CD1c-positive myeloid dendritic cell (primary cell): ENCODE measurements at regions not wholly inside any gene's neighbourhood (a gene's known extent, or its start where the extent isn't known, plus 50 kb on each side); places are given as distances from the start of the nearest gene placed in this dataset.
"Not testable (repeated sequence)": the region's sequence is repeated elsewhere in the genome, so short reads cannot be mapped to it uniquely, and the experiment has no call there.

Experiments used
- DNase-seq: peaks from one replicate; pipeline ENCODE4 v3.0.0-alpha.2; 2016; ENCODE audit errors: extremely low spot score

DNA sequence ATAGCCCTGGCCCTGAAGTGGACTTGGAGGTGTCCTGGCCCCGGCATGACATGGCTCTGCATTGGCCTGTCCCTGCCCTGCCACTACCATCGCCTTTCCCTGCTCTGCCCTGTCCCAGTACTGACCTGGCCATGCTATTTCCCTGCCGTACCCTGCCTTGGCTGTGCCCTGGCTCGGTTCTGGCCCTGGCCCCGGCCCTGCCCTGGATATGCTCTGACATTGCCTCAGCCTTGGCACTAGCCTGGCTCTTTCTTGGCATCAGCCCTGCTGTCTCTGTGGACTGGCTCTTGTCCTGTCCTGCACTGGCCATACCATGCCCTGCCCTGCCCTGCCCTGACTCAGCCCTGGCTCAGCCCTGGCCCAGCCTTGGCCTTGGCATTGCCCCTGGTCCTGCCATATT is 252.2 kb downstream of the TP53TG3F start:
- DNase-seq, result not testable (repeated sequence)

DNA sequence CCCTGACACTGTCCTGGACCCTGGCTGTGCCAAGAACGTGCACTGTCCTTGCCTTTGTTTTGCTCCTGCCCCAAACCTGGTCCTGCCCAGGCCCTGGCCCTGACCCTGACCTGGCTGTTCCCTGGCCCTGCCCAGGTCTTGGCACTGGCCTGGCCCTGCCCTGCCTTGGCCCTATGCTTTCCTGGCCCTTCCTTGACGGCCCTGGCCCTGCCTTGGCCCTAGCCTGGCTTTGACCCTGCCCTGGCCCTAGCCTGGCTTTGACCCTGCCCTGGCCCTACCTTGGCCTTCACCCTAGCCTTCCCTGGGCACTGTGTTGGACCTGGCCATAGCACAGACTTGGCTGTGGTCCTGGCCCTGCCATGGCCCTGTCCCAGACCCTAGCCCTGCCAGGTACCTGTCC is 252.9 kb downstream of the TP53TG3F start:
- not testable (repeated sequence) for DNase-seq

DNA sequence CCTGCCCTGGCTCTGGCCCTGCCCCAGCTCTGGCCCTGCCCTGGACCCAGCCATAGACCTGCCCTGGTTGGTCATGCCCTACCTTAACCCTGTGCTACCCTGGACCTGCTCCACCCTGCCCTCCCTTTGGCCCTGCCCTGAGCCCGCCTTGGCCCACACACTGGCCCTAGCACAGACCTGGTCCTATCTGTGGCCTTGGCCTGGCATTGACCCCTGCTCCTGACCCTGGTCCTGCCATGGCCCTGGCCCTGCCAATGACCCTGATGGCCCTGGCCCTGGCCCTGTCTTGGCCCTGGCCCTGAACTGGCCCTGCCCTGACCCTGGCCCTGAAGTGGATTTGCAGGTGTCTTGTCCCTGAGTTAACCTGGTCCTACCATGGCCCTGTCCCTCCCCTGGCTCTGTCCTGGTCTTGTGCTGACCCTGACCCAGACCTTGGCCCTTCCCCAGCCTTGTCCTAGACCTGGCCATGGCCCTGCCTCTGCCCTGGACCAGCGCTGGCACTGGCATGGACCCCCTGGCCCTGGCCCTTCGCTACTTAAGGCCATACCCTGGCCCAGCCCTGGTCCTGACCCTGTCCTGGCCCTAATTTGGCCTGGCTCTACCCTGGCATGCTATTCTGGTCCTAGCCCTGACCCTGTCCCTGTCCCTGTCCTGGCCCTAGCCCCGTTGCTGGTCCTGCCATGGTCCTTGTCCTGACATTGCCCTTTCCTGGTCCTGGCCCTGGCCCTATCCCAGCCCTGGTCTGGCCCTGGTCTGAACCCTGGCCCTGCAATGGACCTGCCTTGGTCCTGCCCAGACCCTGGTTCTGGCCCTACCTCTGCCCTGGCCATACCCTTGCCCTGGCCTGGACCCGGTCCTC is 253.7 kb downstream of the TP53TG3F start:
- DNase-seq, result not testable (repeated sequence)

DNA sequence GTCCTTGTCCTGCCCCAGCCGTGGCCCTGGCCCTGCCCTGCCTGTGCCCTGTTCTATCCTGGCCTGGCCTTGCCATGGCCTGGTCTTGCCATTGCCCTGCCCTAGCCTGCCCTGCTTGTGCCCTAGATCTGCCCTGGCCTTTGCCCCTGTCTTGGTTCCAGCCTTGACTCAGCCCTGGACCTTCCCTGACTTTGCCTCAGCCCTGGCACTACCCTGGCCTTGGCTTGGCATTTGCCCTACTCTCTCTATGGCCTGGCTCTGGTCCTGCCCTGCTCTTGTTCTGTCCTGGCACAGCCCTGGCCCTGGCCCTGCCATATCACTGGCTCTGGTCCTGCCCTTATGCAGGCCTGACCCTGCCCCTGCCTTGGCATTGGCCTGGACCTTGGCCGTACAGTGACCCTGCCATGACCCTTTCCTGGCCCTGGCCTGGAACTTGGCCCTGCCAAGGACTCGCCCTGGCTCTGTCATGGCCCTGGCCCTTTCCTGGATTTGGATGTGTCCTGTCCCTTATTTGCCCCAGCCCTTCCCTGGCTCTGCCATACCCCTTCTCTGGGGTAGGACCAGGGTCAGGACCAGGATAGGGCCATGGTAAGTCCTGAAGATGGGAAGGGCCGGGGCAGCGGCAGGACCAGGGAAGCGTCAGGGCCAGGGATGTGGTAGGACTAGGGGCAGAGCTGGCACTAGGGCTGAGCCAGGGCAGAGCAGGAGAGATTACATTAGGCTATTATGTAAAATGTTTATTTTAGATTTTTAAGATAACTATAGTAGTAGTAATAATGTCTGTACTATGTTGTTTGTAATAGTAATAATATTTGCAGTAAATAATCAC is 254.5 kb downstream of the TP53TG3F start:
- DNase-seq, result not testable (repeated sequence)

DNA sequence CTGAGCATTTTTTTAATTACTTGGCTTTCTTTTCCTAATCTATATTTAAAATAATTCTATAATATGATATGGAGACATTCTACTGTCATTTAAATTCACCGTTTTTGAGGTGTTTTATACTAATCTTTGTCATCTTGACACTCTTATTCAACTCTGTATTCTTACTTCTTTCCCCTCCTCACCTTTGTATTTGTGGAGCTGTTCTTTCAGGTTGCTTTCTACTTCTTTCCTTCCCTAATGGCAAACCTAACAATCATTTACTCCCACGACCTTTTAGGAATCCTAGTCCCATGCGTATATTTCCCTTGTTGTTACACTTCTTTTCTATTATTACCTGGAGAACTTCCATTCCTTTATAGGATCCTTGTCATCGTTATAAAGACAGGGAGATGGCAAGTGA is 271.8 kb downstream of the TP53TG3F start:
- DNase-seq, result not testable (repeated sequence)

DNA sequence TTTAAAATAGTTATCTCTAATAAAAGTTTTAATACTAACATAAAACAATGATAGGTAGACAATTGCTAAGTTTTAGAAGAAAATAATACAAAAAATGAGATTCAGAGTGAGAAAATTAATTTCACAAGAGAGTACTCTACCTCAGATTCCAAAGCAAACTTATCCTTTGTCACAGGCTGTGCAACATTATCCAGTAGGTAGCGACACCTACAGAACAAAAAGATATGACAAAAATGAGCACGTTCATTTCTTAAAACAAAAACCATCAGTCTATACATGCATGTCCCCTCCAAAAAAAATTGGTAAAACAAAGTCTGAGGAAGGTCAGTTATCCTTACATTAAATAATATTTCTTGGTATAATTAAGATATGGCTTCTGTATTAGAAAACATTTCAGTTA is 275.2 kb downstream of the TP53TG3F start:
- not testable (repeated sequence) for DNase-seq

DNA sequence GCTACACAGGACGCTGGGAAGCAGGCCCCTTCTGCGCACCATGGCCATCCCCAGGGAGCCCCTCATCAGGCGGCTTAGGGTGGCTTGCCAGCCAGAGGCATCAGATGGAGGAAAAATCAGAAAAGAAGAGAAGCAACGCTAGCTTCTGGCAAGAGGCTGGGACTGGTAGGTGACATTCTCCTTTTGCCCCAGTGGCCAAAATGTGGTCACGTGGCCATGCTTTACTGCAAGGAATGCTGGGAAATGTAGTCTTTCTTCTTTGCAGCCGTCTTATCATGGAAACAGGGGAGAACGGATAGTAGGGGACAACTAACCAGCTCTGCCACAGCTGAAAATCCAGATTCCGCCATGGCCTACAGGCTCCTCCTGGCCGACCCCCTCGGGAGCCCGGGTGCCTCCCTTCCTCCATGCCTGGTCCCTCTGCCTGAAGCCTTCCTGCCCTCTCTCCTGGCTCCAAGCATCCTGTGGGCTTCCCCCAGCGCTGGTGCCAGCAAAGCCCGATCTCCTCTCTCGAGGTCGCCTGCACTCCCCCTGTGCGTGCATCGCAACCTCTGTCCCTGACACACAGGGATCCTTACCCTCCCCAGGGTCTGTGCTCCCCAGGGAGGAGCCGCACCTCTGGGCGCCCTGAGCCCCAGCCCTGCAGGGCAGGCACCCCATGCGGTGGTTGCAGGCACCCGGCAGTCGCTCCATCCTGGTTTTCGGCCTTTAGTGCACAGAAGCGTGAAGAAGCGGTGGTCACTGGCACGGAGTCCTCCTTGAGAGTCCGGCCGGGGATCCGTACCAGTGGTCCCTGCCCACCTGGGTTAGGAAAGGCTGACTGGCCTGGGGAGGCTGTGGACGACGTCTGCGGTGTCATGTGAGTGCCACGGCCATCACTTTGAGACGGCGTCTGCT is 307.7 kb downstream of the TP53TG3F start:
- not testable (repeated sequence) for DNase-seq

DNA sequence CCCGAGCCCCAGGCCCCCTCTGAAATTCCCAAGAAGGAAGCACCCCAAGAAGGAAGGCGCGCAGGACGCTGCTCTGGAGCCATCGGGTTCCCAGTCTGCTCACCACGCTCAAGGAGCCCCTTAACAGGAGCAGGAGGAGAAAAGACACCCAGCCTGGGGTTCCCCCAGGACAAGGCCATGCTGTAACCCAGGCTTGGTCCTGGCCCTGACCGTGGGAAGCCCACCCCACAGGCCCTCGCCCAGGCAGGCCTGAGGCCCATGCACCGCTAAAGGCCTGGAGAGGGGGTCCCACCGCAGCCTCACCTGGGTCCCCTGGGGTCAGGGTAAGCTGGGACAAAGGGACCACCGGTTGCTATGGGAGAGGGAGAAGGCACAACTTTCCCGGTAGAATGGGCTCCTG is 309.3 kb downstream of the TP53TG3F start:
- DNase-seq, result not testable (repeated sequence)

DNA sequence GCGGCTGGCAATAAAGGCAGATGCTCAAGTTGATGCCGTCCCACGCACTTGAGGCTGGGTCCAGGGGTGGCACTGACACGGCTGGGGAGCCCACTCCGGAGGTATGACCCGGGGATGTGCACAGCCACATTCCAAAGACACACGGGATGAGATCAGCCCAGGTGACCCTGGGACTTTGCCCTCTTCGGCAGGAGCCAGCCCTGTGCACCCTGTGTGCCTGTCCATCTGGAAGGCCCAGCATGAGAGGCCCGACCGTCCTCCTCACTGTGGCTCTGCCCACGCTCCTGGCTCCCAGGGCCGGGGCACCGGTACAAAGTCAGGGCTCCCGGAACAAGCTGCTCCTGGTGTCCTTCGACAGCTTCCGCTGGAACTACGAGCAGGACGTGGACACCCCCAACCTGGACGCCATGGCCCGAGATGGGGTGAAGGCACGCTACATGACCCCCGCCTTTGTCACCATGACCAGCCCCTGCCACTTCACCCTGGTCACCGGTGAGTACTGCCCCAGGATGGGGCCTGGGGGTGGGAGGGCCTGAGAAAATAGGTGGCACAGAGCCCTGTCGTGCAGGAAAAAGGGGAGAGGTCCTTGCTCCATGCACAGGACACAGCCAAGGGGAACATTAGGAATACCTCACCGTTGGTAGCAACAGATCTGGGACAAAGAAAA is 309.9 kb downstream of the TP53TG3F start:
- not testable (repeated sequence) for DNase-seq

DNA sequence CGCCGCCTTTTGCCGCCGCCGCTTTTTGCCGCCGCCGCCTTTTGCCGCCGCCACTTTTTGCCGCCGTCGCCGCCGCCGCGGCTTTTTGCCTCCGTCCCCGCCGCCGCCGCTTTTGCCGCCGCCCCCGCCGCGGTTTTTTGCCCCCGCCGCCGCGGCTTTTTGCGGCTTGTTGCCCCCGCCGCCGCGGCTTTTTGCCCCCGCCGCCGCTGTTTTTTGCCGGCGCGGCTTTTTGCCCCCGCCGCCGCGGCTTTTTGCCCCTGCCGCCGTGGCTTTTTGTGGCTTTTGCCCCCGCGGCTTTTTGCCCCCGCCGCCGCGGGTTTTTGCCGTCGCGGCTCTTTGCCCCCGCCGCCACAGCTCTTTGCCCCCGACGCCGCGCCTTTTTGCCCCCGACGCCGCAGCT is 311.1 kb downstream of the TP53TG3F start:
- DNase-seq, result not testable (repeated sequence)

DNA sequence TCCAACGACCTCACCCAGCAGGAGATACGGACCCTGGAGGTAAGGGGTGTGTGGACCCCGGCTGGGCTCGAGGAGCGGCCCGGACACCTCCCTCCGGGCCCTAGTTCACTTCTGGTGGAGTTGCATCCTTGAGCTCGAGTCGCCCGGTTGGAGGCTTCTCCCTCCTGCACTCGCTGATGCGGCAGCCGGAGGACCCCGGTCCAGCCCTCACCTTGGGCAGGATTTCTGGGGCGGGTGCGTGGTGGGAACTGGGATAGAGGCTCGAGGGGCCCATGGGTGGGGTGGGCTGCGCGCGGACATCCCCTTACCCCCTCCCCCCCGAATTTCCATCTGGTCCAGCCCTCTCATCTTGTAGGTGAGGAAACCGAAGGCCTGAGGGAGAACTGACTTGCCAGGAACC is 311.8 kb downstream of the TP53TG3F start:
- DNase-seq, result not testable (repeated sequence)

DNA sequence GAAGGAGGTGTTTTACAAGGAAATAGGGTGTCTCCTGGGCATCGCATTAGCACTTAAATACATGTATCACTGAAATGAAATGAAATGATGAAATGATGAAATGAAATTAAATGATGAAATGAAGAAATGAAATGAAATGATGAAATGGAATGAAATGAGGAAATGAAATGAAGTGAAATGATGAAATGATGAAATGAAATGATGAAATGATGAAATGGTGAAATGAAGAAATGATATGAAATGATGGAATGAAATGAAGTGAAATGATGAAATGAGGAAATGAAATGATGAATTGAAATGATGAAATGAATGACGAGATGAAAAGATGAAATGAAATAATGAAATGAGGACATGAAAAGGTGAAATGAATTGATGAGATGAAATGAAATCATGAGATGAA is 314.6 kb downstream of the TP53TG3F start:
- DNase-seq, result not testable (repeated sequence)

DNA sequence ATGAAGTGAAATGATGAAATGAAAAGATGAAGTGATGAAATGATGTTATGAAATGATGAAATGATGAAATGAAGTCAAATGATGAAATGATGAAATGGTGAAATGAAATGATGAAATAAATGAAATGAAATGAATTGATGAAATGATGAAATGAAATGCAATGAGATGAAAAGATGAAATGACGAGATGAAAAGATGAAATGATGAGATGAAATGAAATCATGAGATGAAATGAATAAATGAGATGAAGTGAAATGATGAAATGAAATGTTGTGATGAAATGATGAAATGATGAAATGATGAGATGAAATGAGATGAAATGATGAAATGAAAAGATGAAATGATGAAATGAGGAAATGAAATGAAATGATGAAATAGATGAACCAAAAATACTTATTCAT is 315.3 kb downstream of the TP53TG3F start:
- not testable (repeated sequence) for DNase-seq

DNA sequence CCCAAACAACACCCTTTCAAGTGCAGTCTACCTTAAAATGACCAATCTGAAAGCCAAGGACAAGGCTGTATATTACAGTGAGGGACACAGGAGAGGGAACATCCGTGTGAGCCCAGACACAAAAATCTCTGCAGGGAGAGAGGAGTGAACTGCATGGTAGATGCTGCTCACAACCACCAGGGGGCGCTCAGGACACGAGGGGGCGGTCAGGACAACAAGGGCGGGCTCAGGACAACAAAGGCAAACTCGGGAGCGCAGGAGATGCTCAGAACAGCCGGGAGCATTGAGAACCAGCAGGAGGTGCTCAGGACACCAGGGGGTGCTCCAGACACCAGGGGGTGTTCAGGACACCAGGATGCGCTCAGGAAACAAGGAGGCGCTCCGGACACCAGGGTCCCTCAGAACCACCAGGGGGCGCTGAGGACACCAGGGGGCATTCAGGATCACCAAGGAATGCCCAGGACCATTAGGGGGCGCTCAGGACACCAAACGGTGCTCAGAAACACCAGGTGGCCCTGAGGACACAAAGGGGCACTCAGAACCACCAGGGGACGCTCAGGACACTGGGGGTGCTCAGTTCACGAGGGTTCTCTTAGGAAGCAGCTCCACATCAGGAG is 357.0 kb downstream of the TP53TG3F start:
- DNase-seq, result not testable (repeated sequence)

DNA sequence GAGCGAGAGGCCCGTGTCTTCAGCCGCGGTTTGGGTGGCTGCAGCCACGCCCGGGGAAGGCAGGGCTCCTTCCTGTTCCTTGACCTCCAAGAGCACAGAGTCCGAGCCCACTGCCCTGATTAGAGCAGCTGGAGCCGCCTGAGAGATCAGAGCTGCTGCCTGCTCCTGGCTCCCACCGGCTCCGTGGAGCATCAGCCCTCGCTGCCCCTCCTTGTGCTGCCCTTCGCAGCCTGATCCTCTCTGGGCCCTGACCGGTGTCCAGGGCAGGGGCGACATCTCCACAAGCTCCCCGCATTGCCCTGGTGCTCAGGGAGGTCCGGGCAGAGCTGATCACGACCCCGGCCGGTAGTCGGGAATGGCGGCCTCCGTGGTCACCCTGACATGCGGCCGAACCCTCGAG is 365.3 kb downstream of the TP53TG3F start:
- DNase-seq, result not testable (repeated sequence)

DNA sequence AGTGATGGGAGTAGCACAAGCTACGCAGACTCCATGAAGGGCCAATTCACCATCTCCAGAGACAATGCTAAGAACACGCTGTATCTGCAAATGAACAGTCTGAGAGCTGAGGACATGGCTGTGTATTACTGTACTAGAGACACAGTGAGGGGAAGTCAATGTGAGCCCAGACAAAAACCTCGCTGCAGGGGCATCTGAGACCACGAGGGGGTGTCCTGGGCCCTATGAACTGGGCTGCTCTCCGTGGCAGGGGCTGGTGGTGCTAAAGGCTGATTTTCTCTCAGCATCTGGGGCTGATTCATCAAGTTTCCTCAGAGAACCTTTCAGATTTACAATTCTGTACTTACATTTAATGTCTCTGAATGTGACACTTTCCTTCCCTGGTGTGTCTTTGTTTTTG is 368.1 kb downstream of the TP53TG3F start:
- not testable (repeated sequence) for DNase-seq

DNA sequence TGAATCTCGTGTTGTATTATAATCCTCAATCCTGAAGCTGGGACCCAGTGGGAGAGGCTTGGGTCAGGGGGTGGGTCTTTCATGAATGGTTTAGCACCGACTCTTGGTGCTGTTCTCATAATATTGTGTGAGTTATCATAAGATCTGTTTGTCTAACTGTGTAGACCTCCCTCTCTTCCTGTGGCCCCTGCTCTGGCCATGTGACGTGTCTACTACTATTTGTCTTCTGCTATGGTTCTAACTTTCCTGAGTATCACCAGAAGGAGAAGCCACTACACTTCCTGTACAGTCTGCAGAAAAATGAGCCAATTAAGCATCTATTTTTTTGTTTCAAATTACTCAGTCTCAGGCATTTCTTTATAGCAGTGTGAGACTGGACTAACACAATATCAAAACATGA is 379.7 kb downstream of the TP53TG3F start:
- not testable (repeated sequence) for DNase-seq

DNA sequence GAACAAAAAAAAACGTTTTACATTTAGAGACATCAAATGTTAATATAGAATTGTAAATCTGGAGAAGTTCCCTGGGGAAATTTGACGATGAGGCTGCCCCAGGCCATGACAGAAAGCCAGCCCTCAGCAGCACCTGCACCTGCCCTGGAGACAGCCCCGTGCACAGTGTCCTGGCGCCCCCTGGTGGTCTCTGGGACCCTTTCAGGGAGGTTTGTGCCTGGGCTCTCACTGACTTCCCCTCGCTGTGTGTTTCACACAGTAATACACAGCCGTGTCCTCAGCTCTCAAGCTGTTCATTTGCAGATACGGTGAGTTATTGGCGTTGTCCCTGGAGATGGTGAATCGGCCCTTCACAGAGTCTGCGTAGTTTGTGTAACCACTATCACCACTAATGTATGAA is 385.1 kb downstream of the TP53TG3F start:
- peak; percentile 1 for DNase-seq
